ENCODE measurements at regions not wholly inside any gene's neighbourhood (a gene's known extent, or its start where the extent isn't known, plus 50 kb on each side); places are given as distances from the start of the nearest gene placed in this dataset.

GRCh38 chr2:12017499-12018157, 271.2 kb downstream of the LPIN1 start:
- TF ChIP-seq, protein P1, sequence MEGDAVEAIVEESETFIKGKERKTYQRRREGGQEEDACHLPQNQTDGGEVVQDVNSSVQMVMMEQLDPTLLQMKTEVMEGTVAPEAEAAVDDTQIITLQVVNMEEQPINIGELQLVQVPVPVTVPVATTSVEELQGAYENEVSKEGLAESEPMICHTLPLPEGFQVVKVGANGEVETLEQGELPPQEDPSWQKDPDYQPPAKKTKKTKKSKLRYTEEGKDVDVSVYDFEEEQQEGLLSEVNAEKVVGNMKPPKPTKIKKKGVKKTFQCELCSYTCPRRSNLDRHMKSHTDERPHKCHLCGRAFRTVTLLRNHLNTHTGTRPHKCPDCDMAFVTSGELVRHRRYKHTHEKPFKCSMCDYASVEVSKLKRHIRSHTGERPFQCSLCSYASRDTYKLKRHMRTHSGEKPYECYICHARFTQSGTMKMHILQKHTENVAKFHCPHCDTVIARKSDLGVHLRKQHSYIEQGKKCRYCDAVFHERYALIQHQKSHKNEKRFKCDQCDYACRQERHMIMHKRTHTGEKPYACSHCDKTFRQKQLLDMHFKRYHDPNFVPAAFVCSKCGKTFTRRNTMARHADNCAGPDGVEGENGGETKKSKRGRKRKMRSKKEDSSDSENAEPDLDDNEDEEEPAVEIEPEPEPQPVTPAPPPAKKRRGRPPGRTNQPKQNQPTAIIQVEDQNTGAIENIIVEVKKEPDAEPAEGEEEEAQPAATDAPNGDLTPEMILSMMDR (IDR thresholded peaks at IDR 0.05) = no peak
- no peak for TF ChIP-seq POLR2A (IDR thresholded peaks at IDR 0.05)
